Loucy (cell line): ENCODE measurements at regions not wholly inside any gene's neighbourhood (a gene's known extent, or its start where the extent isn't known, plus 50 kb on each side); places are given as distances from the start of the nearest gene placed in this dataset.

Experiments
- H2AFZ ChIP-seq: fragments of 200-600 bp; sonication (generic); 2 replicates; pipeline ENCODE4 v1.6.0; 2016; ENCODE audit warnings: antibody characterized with exemption, mild to moderate bottlenecking, low read length, moderate library complexity
- H3F3A ChIP-seq: fragments of 200-600 bp; 2 replicates; pipeline ENCODE4 v1.6.0; 2016; ENCODE audit warnings: antibody characterized with exemption, low read depth, mild to moderate bottlenecking
- H3K27me3 ChIP-seq: fragments of 200-600 bp; sonication (generic); 2 replicates; pipeline ENCODE4 v1.6.1; 2014; ENCODE audit warnings: low read length, mild to moderate bottlenecking; ENCODE audit not compliant: insufficient read depth, poor library complexity, severe bottlenecking
- H3K36me3 ChIP-seq: fragments of 200-600 bp; sonication (generic); 2 replicates; pipeline ENCODE4 v1.6.1; 2016; ENCODE audit warnings: low read length; ENCODE audit not compliant: insufficient read depth
- H3K4me1 ChIP-seq: fragments of 200-600 bp; sonication (generic); 2 replicates; pipeline ENCODE4 v1.5.1; 2014; ENCODE audit warnings: low read length, mild to moderate bottlenecking; ENCODE audit not compliant: insufficient read depth, poor library complexity, severe bottlenecking
- H3K4me2 ChIP-seq: fragments of 200-600 bp; sonication (generic); 2 replicates; pipeline ENCODE4 v1.6.0; 2014; ENCODE audit warnings: antibody characterized with exemption, low read length, low read depth, mild to moderate bottlenecking; ENCODE audit not compliant: poor library complexity, severe bottlenecking
- H3K4me3 ChIP-seq: fragments of 200-600 bp; sonication (generic); 2 replicates; pipeline ENCODE4 v1.5.1; 2014; ENCODE audit warnings: low read length, mild to moderate bottlenecking, mixed read lengths; ENCODE audit not compliant: poor library complexity, severe bottlenecking
- H3K79me2 ChIP-seq: fragments of 200-600 bp; sonication (generic); 2 replicates; pipeline ENCODE4 v1.6.1; 2014; ENCODE audit warnings: low read length; ENCODE audit not compliant: insufficient read depth
- H3K9ac ChIP-seq: fragments of 200-600 bp; sonication (generic); 2 replicates; pipeline ENCODE4 v1.6.0; 2014; ENCODE audit warnings: mild to moderate bottlenecking, low read depth, low read length, moderate library complexity; ENCODE audit not compliant: poor library complexity, severe bottlenecking
- H3K9me2 ChIP-seq: fragments of 200-600 bp; sonication (generic); replicated peaks from 2 replicates; pipeline ENCODE4 v1.6.1; 2016; ENCODE audit warnings: low read depth, low read length, mixed read lengths
- H3K9me3 ChIP-seq: fragments of 200-600 bp; sonication (generic); 2 replicates; pipeline ENCODE4 v1.6.1; 2014; ENCODE audit warnings: mild to moderate bottlenecking, antibody characterized with exemption, low read length, low read depth; ENCODE audit not compliant: insufficient read depth
- H4K20me1 ChIP-seq: fragments of 200-600 bp; sonication (generic); 2 replicates; pipeline ENCODE4 v1.6.0; 2014; ENCODE audit warnings: antibody characterized with exemption, low read length, mild to moderate bottlenecking; ENCODE audit not compliant: insufficient read depth, poor library complexity, severe bottlenecking
- EZH2phosphoT487 ChIP-seq: fragments of 200-600 bp; IDR thresholded peaks from 2 replicates; pipeline ENCODE4 v1.6.1; 2018; ENCODE audit warnings: antibody characterized with exemption, mild to moderate bottlenecking, moderate library complexity, borderline replicate concordance
- TF ChIP-seq, protein P1 (sequence below): fragments of 200-600 bp; sonication (generic); conservative IDR thresholded peaks from 2 replicates; pipeline ENCODE4 v1.5.1; 2014; ENCODE audit warnings: mild to moderate bottlenecking, antibody characterized with exemption, low read length

DNA sequence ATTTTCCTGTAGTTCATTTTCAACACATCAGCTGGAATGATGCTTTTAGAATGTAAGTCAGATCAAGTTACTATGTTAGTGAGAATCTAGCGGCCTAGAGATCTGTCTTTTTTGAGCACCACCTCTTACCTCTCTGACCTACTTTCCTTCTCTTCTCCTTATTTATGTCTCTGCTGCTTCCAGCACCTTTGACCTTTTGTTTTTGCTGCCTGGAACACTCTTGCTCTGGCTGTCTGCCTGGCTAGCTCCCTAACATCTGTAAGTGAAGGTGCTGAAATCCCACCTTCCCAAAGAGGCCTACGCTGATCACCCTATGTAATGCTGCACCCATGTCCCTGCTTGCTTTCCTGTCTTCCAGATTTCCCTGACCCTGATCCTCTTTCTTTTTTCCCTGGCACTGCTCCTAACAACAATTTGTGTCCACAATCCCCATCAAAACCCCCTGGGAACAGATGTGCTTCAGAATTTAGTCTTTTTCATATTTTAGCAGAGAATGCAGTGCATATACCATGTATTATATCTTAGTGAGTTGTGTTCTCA lies 87.8 kb downstream of the RFPL4B start:
- Histone ChIP-seq H2AFZ (no peak overlapping the region), H3K9me3 (no peaks in the 10 kb centered on the region), H3K4me3 (no peak overlapping the region), H3K36me3 (no peaks in the 10 kb centered on the region), H3K27me3 (no peaks in the 10 kb centered on the region), H3K4me2 (no peak overlapping the region), H3K9me2 (no peaks in the 10 kb centered on the region), H4K20me1 (no peaks in the 10 kb centered on the region), H3F3A (no peaks in the 10 kb centered on the region), H3K9ac (no peak overlapping the region), H3K79me2 (no peaks in the 10 kb centered on the region), H3K4me1 (no peaks in the 10 kb centered on the region)
- TF ChIP-seq EZH2phosphoT487, result no peak
- TF ChIP-seq, protein P1, sequence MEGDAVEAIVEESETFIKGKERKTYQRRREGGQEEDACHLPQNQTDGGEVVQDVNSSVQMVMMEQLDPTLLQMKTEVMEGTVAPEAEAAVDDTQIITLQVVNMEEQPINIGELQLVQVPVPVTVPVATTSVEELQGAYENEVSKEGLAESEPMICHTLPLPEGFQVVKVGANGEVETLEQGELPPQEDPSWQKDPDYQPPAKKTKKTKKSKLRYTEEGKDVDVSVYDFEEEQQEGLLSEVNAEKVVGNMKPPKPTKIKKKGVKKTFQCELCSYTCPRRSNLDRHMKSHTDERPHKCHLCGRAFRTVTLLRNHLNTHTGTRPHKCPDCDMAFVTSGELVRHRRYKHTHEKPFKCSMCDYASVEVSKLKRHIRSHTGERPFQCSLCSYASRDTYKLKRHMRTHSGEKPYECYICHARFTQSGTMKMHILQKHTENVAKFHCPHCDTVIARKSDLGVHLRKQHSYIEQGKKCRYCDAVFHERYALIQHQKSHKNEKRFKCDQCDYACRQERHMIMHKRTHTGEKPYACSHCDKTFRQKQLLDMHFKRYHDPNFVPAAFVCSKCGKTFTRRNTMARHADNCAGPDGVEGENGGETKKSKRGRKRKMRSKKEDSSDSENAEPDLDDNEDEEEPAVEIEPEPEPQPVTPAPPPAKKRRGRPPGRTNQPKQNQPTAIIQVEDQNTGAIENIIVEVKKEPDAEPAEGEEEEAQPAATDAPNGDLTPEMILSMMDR, result no peak

DNA sequence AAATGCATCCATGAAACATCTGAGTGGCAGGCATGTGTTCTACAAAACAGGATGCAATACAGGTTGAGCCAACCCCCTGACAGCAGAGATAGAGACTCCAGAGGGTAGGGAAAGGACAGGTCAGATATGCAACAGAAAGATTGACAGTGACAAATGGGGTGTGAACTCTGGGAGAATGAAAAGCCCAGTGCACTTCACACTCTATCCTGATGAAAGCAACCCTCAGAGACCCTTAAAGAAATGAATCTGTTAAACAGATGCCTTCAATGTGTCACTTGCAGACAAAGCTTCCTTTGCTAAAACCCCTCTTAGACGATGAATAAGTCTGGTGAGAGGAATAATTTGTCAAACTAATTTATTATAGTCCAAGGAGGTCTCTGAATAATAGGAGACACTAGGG lies 89.9 kb downstream of the RFPL4B start:
- H3K4me2 ChIP-seq, result no peak overlapping the region
- no peaks in the 10 kb centered on the region for H3K79me2 ChIP-seq
- H3K27me3 ChIP-seq, result no peaks in the 10 kb centered on the region
- H3K36me3 ChIP-seq, result no peaks in the 10 kb centered on the region
- H3K9ac ChIP-seq, result no peak overlapping the region
- H2AFZ ChIP-seq, result no peak overlapping the region
- H3K4me1 ChIP-seq, result no peaks in the 10 kb centered on the region
- H3K9me3 ChIP-seq, result no peaks in the 10 kb centered on the region
- H3F3A ChIP-seq, result no peaks in the 10 kb centered on the region
- no peak for TF ChIP-seq EZH2phosphoT487
- TF ChIP-seq, protein P1, result no peak
- H3K9me2 ChIP-seq, result no peaks in the 10 kb centered on the region
- no peaks in the 10 kb centered on the region for H4K20me1 ChIP-seq
- no peak overlapping the region for H3K4me3 ChIP-seq

DNA sequence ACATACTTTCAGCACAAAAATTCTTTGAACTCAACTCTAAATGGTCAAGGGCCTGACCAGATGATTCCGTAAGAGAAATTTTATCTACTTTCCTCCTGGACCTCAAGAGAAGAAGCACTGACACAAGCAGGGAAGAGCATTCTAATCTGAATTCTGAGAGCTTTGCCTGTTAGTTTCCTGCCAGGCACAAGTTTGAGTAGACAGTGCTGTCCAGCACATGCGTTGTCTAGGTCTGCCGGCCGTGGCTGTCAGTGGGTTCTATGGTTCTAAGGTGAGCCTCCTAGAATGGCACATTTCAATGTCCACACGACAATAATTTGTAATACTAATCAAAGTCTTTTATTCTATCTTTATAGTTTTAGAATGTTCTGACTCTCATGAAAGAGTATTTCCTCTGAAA lies 91.9 kb downstream of the RFPL4B start:
- H3K9me3 ChIP-seq, result no peaks in the 10 kb centered on the region
- no peaks in the 10 kb centered on the region for H3K36me3 ChIP-seq
- H4K20me1 ChIP-seq, result no peaks in the 10 kb centered on the region
- H3K4me3 ChIP-seq, result no peak overlapping the region
- no peak overlapping the region for H3K9ac ChIP-seq
- no peak overlapping the region for H3K4me2 ChIP-seq
- no peaks in the 10 kb centered on the region for H3K27me3 ChIP-seq
- no peaks in the 10 kb centered on the region for H3K79me2 ChIP-seq
- TF ChIP-seq, protein P1, result no peak
- TF ChIP-seq EZH2phosphoT487, result no peak
- no peaks in the 10 kb centered on the region for H3K9me2 ChIP-seq
- no peaks in the 10 kb centered on the region for H3F3A ChIP-seq
- H3K4me1 ChIP-seq, result no peaks in the 10 kb centered on the region
- H2AFZ ChIP-seq, result no peak overlapping the region
